Activated CD4-positive, alpha-beta memory T cell treated with anti-CD3 and anti-CD28 coated beads for 36 hours (primary cell): ENCODE measurements at regions not wholly inside any gene's neighbourhood (a gene's known extent, or its start where the extent isn't known, plus 50 kb on each side); places are given as distances from the start of the nearest gene placed in this dataset.
"Not testable (repeated sequence)": the region's sequence is repeated elsewhere in the genome, so short reads cannot be mapped to it uniquely, and the experiment has no call there.

Source experiments
- CTCF ChIA-PET: fragments of 350-600 bp; sonication (Branson Sonifier 250); formaldehyde crosslinking; loops from one replicate; lab custom pipeline; 2021; ENCODE audit warnings: antibody characterized with exemption, inconsistent platforms; lab: Charles Lee
- POLR2A ChIA-PET: fragments of 350-600 bp; sonication (Branson Sonifier 250); formaldehyde crosslinking; loops from one replicate; lab custom pipeline; 2021; ENCODE audit warnings: antibody characterized with exemption; lab: Charles Lee
- DNase-seq: peaks from one replicate; pipeline ENCODE4 v3.0.0-alpha.2; 2020
- H3K27ac Mint-ChIP-seq: one replicate; pipeline ENCODE4 v1.8.0; 2021; ENCODE audit warnings: mixed read lengths
- H3K27me3 Mint-ChIP-seq: one replicate; pipeline ENCODE4 v1.8.0; 2021; ENCODE audit warnings: mixed read lengths
- H3K36me3 Mint-ChIP-seq: one replicate; pipeline ENCODE4 v1.8.0; 2021; ENCODE audit warnings: mixed read lengths
- H3K4me1 Mint-ChIP-seq: one replicate; pipeline ENCODE4 v1.8.0; 2021; ENCODE audit warnings: low read depth, mixed read lengths
- H3K4me3 Mint-ChIP-seq: one replicate; pipeline ENCODE4 v1.8.0; 2021; ENCODE audit warnings: mild to moderate bottlenecking, mixed read lengths
- H3K9me3 Mint-ChIP-seq: one replicate; pipeline ENCODE4 v1.8.0; 2021; ENCODE audit warnings: mixed read lengths
- intact Hi-C: fragments of 100-400 bp; cut with micrococcal nuclease; formaldehyde crosslinking; loops from one replicate; pipeline ENCODE4 v1.15.1; 2023

GRCh38 chr15:69669446-69669845 is 216.8 kb downstream of the RPLP1 start:
- ChIA-PET CTCF (interaction anchor here (1.0 kb wide), 1 partner anchor 65 kb away, joined by 3 read pairs; no protein-coding TSS in a partner anchor), POLR2A (no interaction called here)

GRCh38 chr15:69673291-69673881 is 220.8 kb downstream of the RPLP1 start:
- intact Hi-C loops = no loop called here
- peaks cover 6% of the 10 kb centered on the region for H3K27me3 Mint-ChIP-seq
- no peaks in the 10 kb centered on the region for H3K9me3 Mint-ChIP-seq
- H3K4me3 Mint-ChIP-seq = no peak overlapping the region
- peaks cover 14% of the 10 kb centered on the region for H3K4me1 Mint-ChIP-seq
- ChIA-PET POLR2A (no interaction called here), CTCF (interaction anchor here (0.7 kb wide), 1 partner anchor 794 kb away, joined by 4 read pairs; no protein-coding TSS in a partner anchor)
- H3K27ac Mint-ChIP-seq = no peak overlapping the region
- no peaks in the 10 kb centered on the region for H3K36me3 Mint-ChIP-seq
- DNase-seq = no peak

More at GRCh38 chr15:69669446-69669845, 216.8 kb downstream of the RPLP1 start:
- H3K27me3 Mint-ChIP-seq = no peaks in the 10 kb centered on the region
- no peaks in the 10 kb centered on the region for H3K9me3 Mint-ChIP-seq
- H3K27ac Mint-ChIP-seq = no peak overlapping the region
- no peak for DNase-seq
- intact Hi-C loops = loop anchor here (1.0 kb wide), 1 partner anchor 11 kb away; no protein-coding TSS in a partner anchor
- peaks cover 26% of the 10 kb centered on the region for H3K4me1 Mint-ChIP-seq
- no peaks in the 10 kb centered on the region for H3K36me3 Mint-ChIP-seq
- H3K4me3 Mint-ChIP-seq = no peak overlapping the region

DNA sequence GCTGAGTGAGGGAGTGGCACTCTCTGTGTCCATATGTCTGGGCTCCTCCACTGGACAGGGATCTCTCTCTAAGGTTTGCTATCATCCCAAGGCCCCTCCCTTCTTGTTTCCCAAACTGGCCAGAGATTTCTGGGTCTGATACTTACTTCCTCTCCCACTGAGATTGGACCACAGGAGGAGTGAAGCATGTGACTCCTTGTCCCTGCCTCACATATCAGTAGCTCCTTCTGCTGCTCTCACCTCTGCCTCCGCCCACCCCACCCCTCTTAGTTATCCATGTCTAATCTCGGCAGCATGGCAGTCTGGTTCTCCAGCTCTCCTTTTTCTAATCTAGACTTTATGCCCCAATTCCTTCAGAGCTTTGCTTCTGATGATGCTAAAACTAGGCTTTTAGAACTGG is 223.1 kb downstream of the RPLP1 start:
- POLR2A ChIA-PET = no interaction called here
- Mint-ChIP-seq H3K9me3 (no peaks in the 10 kb centered on the region), H3K4me3 (no peak overlapping the region), H3K4me1 (peaks cover 14% of the 10 kb centered on the region), H3K27ac (no peak overlapping the region), H3K27me3 (peaks cover 7% of the 10 kb centered on the region), H3K36me3 (no peaks in the 10 kb centered on the region)
- no peak for DNase-seq
- CTCF ChIA-PET = no interaction called here
- intact Hi-C loops = no loop called here

GRCh38 chr15:69677403-69677802 is 224.8 kb downstream of the RPLP1 start:
- ChIA-PET POLR2A (no interaction called here), CTCF (no interaction called here)
- Mint-ChIP-seq H3K9me3 (peaks cover 9% of the 10 kb centered on the region), H3K4me1 (peaks cover 15% of the 10 kb centered on the region), H3K4me3 (no peak overlapping the region), H3K36me3 (no peaks in the 10 kb centered on the region), H3K27ac (no peak overlapping the region), H3K27me3 (peaks cover 9% of the 10 kb centered on the region)
- intact Hi-C loops = no loop called here
- DNase-seq = no peak

- Mint-ChIP-seq H3K9me3 (peaks cover 16% of the 10 kb centered on the region), H3K27me3 (peaks cover 9% of the 10 kb centered on the region), H3K4me3 (peak overlapping the region; percentile 34), H3K36me3 (no peaks in the 10 kb centered on the region), H3K4me1 (peaks cover 23% of the 10 kb centered on the region), H3K27ac (peak overlapping the region; percentile 28)
- POLR2A ChIA-PET = interaction anchor here (0.9 to 1.5 kb wide), 6 partner anchors 12 to 78 kb away, joined by 3 to 5 read pairs (median 4); no protein-coding TSS in a partner anchor
- peak; percentile 86 for DNase-seq
- CTCF ChIA-PET = interaction anchor here (1.0 to 1.6 kb wide), 4 partner anchors 22 to 217 kb away, joined by 3 read pairs; no protein-coding TSS in a partner anchor
- intact Hi-C loops = loop anchor here (1.0 to 2.0 kb wide), 5 partner anchors 10 to 105 kb away; no protein-coding TSS in a partner anchor
Measured at GRCh38 chr15:69679623-69680228, 227.1 kb downstream of the RPLP1 start.

- DNase-seq, H3K4me3 Mint-ChIP-seq, POLR2A ChIA-PET, H3K27me3 Mint-ChIP-seq, H3K27ac Mint-ChIP-seq, intact Hi-C loops: not testable (repeated sequence)
- Mint-ChIP-seq H3K4me1 (peaks cover 18% of the 10 kb centered on the region), H3K9me3 (peaks cover 36% of the 10 kb centered on the region), H3K36me3 (peaks cover 13% of the 10 kb centered on the region)
- CTCF ChIA-PET = interaction anchor here (0.9 kb wide), 1 partner anchor 1038 kb away, joined by 3 read pairs; no protein-coding TSS in a partner anchor
Measured at GRCh38 chr15:69684823-69685222, 232.2 kb downstream of the RPLP1 start.

- peaks cover 9% of the 10 kb centered on the region for H3K4me1 Mint-ChIP-seq
- no peak for DNase-seq
- no peak overlapping the region for H3K27ac Mint-ChIP-seq
- H3K9me3 Mint-ChIP-seq = peaks cover 41% of the 10 kb centered on the region
- POLR2A ChIA-PET = no interaction called here
- peak overlapping the region; percentile 2 for H3K4me3 Mint-ChIP-seq
- peaks cover 14% of the 10 kb centered on the region for H3K36me3 Mint-ChIP-seq
- intact Hi-C loops = no loop called here
- CTCF ChIA-PET = interaction anchor here (0.9 to 1.2 kb wide), 3 partner anchors 11 to 1037 kb away, joined by 3 to 4 read pairs (median 3); no protein-coding TSS in a partner anchor
- peaks cover 1% of the 10 kb centered on the region for H3K27me3 Mint-ChIP-seq
Measured at GRCh38 chr15:69685512-69686452, 233.2 kb downstream of the RPLP1 start.

DNA sequence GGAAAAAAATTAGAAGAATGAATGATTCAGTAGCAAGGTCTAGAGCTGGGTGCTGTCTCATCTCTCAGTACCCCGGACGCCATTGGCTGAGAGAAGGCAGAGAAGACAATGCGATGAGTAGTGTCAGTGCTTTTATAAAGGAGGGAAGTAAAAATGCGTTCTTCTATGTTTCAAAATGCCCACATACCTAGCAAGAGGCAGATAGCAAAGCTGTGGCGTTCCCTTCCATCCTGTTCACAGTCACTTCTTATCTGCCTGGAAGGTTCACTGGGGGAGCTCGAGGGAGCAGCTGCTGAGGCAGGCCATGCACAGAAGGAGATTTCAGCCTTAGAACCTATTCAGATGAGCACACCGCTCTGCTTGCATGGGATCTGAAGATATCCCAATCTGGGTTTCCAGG is 234.0 kb downstream of the RPLP1 start:
- Mint-ChIP-seq H3K27me3 (no peaks in the 10 kb centered on the region), H3K36me3 (peaks cover 14% of the 10 kb centered on the region), H3K4me3 (no peak overlapping the region), H3K27ac (no peak overlapping the region), H3K9me3 (peaks cover 39% of the 10 kb centered on the region), H3K4me1 (peaks cover 8% of the 10 kb centered on the region)
- POLR2A ChIA-PET = no interaction called here
- intact Hi-C loops = no loop called here
- CTCF ChIA-PET = interaction anchor here (0.8 to 1.2 kb wide), 2 partner anchors 42 to 773 kb away, joined by 3 read pairs; no protein-coding TSS in a partner anchor
- no peak for DNase-seq

DNA sequence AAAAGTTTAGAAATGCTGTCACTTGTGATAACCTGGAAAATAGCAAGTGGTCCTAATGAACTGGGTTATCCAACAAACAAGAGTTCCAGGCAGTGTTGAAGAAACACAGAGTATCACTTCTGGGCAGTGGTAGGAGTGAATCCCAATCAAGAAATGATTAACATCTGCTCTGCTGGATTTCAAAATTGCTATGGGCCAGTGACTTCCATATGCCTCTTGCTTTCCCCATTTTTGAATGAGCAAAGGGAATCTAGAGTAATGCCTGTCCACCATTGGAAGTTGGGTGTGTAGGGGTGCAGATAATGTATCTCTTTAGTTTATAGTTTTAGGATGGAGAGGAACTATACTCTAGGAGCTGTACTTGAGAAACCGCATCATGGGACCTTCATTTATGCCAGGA is 236.5 kb downstream of the RPLP1 start:
- Mint-ChIP-seq H3K9me3 (peaks cover 25% of the 10 kb centered on the region), H3K36me3 (peaks cover 14% of the 10 kb centered on the region), H3K4me1 (no peaks in the 10 kb centered on the region), H3K27ac (no peak overlapping the region), H3K4me3 (no peak overlapping the region), H3K27me3 (no peaks in the 10 kb centered on the region)
- ChIA-PET CTCF (interaction anchor here (0.8 kb wide), 1 partner anchor 334 kb away, joined by 3 read pairs; no protein-coding TSS in a partner anchor), POLR2A (no interaction called here)
- intact Hi-C loops = no loop called here
- no peak for DNase-seq

- Mint-ChIP-seq H3K27me3 (no peaks in the 10 kb centered on the region), H3K36me3 (peaks cover 14% of the 10 kb centered on the region), H3K9me3 (peaks cover 25% of the 10 kb centered on the region), H3K27ac (no peak overlapping the region), H3K4me3 (no peak overlapping the region), H3K4me1 (no peaks in the 10 kb centered on the region)
- intact Hi-C loops = no loop called here
- CTCF ChIA-PET = no interaction called here
- POLR2A ChIA-PET = no interaction called here
- no peak for DNase-seq
Measured at GRCh38 chr15:69691307-69692015, 238.8 kb downstream of the RPLP1 start.

- peaks cover 14% of the 10 kb centered on the region for H3K36me3 Mint-ChIP-seq
- no peak for DNase-seq
- H3K4me3 Mint-ChIP-seq = no peak overlapping the region
- intact Hi-C loops = no loop called here
- H3K9me3 Mint-ChIP-seq = peaks cover 25% of the 10 kb centered on the region
- ChIA-PET CTCF (interaction anchor here (0.8 kb wide), 1 partner anchor 170 kb away, joined by 3 read pairs; no protein-coding TSS in a partner anchor), POLR2A (no interaction called here)
- H3K27ac Mint-ChIP-seq = no peak overlapping the region
- no peaks in the 10 kb centered on the region for H3K4me1 Mint-ChIP-seq
- H3K27me3 Mint-ChIP-seq = no peaks in the 10 kb centered on the region
Measured at GRCh38 chr15:69692342-69692741, 239.7 kb downstream of the RPLP1 start.
